GM06990 (cell line): ENCODE measurements at regions not wholly inside any gene's neighbourhood (a gene's known extent, or its start where the extent isn't known, plus 50 kb on each side); places are given as distances from the start of the nearest gene placed in this dataset.

Experiments used
- DNase-seq: peaks from one replicate; pipeline ENCODE4 v3.0.0-alpha.2; 2011; ENCODE audit not compliant: insufficient read length; ENCODE audit errors: extremely low read depth
- H3K27me3 ChIP-seq: replicated peaks from 2 replicates; pipeline ENCODE4 v1.6.0; 2011; ENCODE audit warnings: low read length; ENCODE audit not compliant: control insufficient read depth, insufficient read depth
- H3K36me3 ChIP-seq: 2 replicates; pipeline ENCODE4 v1.5.1; 2011; ENCODE audit warnings: low read length; ENCODE audit not compliant: control insufficient read depth, insufficient read depth
- H3K4me3 ChIP-seq: replicated peaks from 2 replicates; pipeline ENCODE4 v1.5.1; 2011; ENCODE audit warnings: low read depth, mild to moderate bottlenecking, control low read depth, low read length
- CTCF ChIP-seq: IDR thresholded peaks from 2 replicates; pipeline ENCODE4 v1.5.1; 2011; ENCODE audit warnings: low read length, control low read depth, mild to moderate bottlenecking, inconsistent platforms; ENCODE audit not compliant: insufficient read depth, poor library complexity, severe bottlenecking

- TF ChIP-seq CTCF = no peak
- Histone ChIP-seq H3K36me3 (no peaks in the 10 kb centered on the region), H3K27me3 (no peaks in the 10 kb centered on the region; the same call in 1 of the 2 replicates), H3K4me3 (no peak overlapping the region)
- no peak for DNase-seq
These were observed 310.7 kb downstream of the SFMBT2 start for GRCh38 chr10:7100032-7100702.

GRCh38 chr10:7098160-7098762, 312.6 kb downstream of the SFMBT2 start:
- DNase-seq = no peak
- no peak for TF ChIP-seq CTCF
- no peaks in the 10 kb centered on the region; the same call in none of the 2 replicates for H3K27me3 ChIP-seq
- no peaks in the 10 kb centered on the region for H3K36me3 ChIP-seq
- no peak overlapping the region for H3K4me3 ChIP-seq

GRCh38 chr10:7094781-7095180, 316.1 kb downstream of the SFMBT2 start:
- TF ChIP-seq CTCF = no peak
- H3K4me3 ChIP-seq = no peak overlapping the region
- no peaks in the 10 kb centered on the region for H3K36me3 ChIP-seq
- no peak for DNase-seq
- no peaks in the 10 kb centered on the region; the same call in none of the 2 replicates for H3K27me3 ChIP-seq

- TF ChIP-seq CTCF = no peak
- H3K36me3 ChIP-seq = no peaks in the 10 kb centered on the region
- H3K4me3 ChIP-seq = no peak overlapping the region
- no peak for DNase-seq
- H3K27me3 ChIP-seq = no peaks in the 10 kb centered on the region; the same call in none of the 2 replicates
These were observed 317.5 kb downstream of the SFMBT2 start for GRCh38 chr10:7093368-7093767.

- Histone ChIP-seq H3K36me3 (no peaks in the 10 kb centered on the region), H3K4me3 (no peak overlapping the region), H3K27me3 (no peaks in the 10 kb centered on the region; the same call in 1 of the 2 replicates)
- TF ChIP-seq CTCF = no peak
- no peak for DNase-seq
These were observed 318.2 kb downstream of the SFMBT2 start for GRCh38 chr10:7092603-7093002.
